Hepatocyte (in vitro differentiated cells): ENCODE measurements at regions not wholly inside any gene's neighbourhood (a gene's known extent, or its start where the extent isn't known, plus 50 kb on each side); places are given as distances from the start of the nearest gene placed in this dataset.

Experiments used
- CTCF ChIP-seq: fragments of 200-600 bp; sonication (generic); IDR thresholded peaks from 2 replicates; pipeline ENCODE4 v1.5.1; 2016; ENCODE audit warnings: antibody characterized with exemption, mild to moderate bottlenecking; ENCODE audit not compliant: poor library complexity
- EZH2 ChIP-seq: fragments of 200-600 bp; sonication (generic); IDR thresholded peaks from 2 replicates; pipeline ENCODE4 v1.6.1; 2016; ENCODE audit warnings: antibody characterized with exemption, mild to moderate bottlenecking, borderline replicate concordance
- EZH2phosphoT487 ChIP-seq: fragments of 200-600 bp; sonication (generic); IDR thresholded peaks from one replicate; pipeline ENCODE4 v1.6.1; 2018; ENCODE audit warnings: antibody characterized with exemption, mild to moderate bottlenecking, low read depth, moderate library complexity; ENCODE audit not compliant: unreplicated experiment, severe bottlenecking

GRCh38 chr14:28629328-28630004, 137.1 kb upstream of the FOXG1 start:
- TF ChIP-seq CTCF (no peak), EZH2 (no peak), EZH2phosphoT487 (no peak)
